ENCODE measurements at regions not wholly inside any gene's neighbourhood (a gene's known extent, or its start where the extent isn't known, plus 50 kb on each side); places are given as distances from the start of the nearest gene placed in this dataset.

- no peaks in the 10 kb centered on the region for H3K9me3 ChIP-seq (ENCODE audit: low read length)
- TF ChIP-seq CTCF (IDR thresholded peaks at IDR 0.05; ENCODE audit: low read length): no peak
- TF ChIP-seq EZH2 (IDR thresholded peaks at IDR 0.05; ENCODE audit: borderline replicate concordance, low read length): no peak
Measured at GRCh38 chr15:69662645-69663000, 210.0 kb downstream of the RPLP1 start.

GRCh38 chr15:69663441-69663840 lies 210.8 kb downstream of the RPLP1 start:
- Histone ChIP-seq H4K20me1 (ENCODE audit: insufficient read depth, low read length) (no peaks in the 10 kb centered on the region), H3K4me3 (ENCODE audit: low read depth, low read length, poor library complexity, severe bottlenecking) (no peak overlapping the region), H3K27me3 (ENCODE audit: insufficient read depth, low read length) (no peaks in the 10 kb centered on the region), H3K4me2 (ENCODE audit: low read length) (no peak overlapping the region), H2AFZ (ENCODE audit: low read length) (no peak overlapping the region), H3K9ac (ENCODE audit: low read length) (no peak overlapping the region), H3K27ac (ENCODE audit: low read depth, low read length, poor library complexity, severe bottlenecking) (no peak overlapping the region), H3F3A (ENCODE audit: insufficient read depth, low read length) (no peaks in the 10 kb centered on the region), H3K36me3 (ENCODE audit: insufficient read depth, low read length) (no peaks in the 10 kb centered on the region), H3K9me3 (ENCODE audit: low read length) (no peaks in the 10 kb centered on the region), H3K9me2 (ENCODE audit: low read depth, low read length) (no peaks in the 10 kb centered on the region), H3K79me2 (ENCODE audit: insufficient read depth, low read length) (no peaks in the 10 kb centered on the region), H3K4me1 (ENCODE audit: insufficient read depth, low read length, severe bottlenecking) (peaks cover 28% of the 10 kb centered on the region)
- no peak for TF ChIP-seq EZH2 (IDR thresholded peaks at IDR 0.05; ENCODE audit: borderline replicate concordance, low read length)
- TF ChIP-seq CTCF (IDR thresholded peaks at IDR 0.05; ENCODE audit: low read length): no peak

More at GRCh38 chr15:69662645-69663000, 210.0 kb downstream of the RPLP1 start:
- H3K4me3 ChIP-seq (ENCODE audit: low read depth, low read length, poor library complexity, severe bottlenecking): no peak overlapping the region
- H3K27ac ChIP-seq (ENCODE audit: low read depth, low read length, poor library complexity, severe bottlenecking): no peak overlapping the region
- no peaks in the 10 kb centered on the region for H3K27me3 ChIP-seq (ENCODE audit: insufficient read depth, low read length)
- no peaks in the 10 kb centered on the region for H3K79me2 ChIP-seq (ENCODE audit: insufficient read depth, low read length)
- no peaks in the 10 kb centered on the region for H3F3A ChIP-seq (ENCODE audit: insufficient read depth, low read length)
- H3K9ac ChIP-seq (ENCODE audit: low read length): no peak overlapping the region
- no peaks in the 10 kb centered on the region for H3K9me2 ChIP-seq (ENCODE audit: low read depth, low read length)
- peaks cover 21% of the 10 kb centered on the region for H3K4me1 ChIP-seq (ENCODE audit: insufficient read depth, low read length, severe bottlenecking)
- H4K20me1 ChIP-seq (ENCODE audit: insufficient read depth, low read length): no peaks in the 10 kb centered on the region
- no peaks in the 10 kb centered on the region for H3K36me3 ChIP-seq (ENCODE audit: insufficient read depth, low read length)
- no peak overlapping the region for H3K4me2 ChIP-seq (ENCODE audit: low read length)
- no peak overlapping the region for H2AFZ ChIP-seq (ENCODE audit: low read length)

GRCh38 chr15:69663982-69664381 lies 211.4 kb downstream of the RPLP1 start:
- H3K27me3 ChIP-seq (ENCODE audit: insufficient read depth, low read length): no peaks in the 10 kb centered on the region
- no peaks in the 10 kb centered on the region for H3K36me3 ChIP-seq (ENCODE audit: insufficient read depth, low read length)
- TF ChIP-seq CTCF (IDR thresholded peaks at IDR 0.05; ENCODE audit: low read length) (no peak), EZH2 (IDR thresholded peaks at IDR 0.05; ENCODE audit: borderline replicate concordance, low read length) (no peak)
- no peaks in the 10 kb centered on the region for H3K9me2 ChIP-seq (ENCODE audit: low read depth, low read length)
- no peak overlapping the region for H3K27ac ChIP-seq (ENCODE audit: low read depth, low read length, poor library complexity, severe bottlenecking)
- H3K4me1 ChIP-seq (ENCODE audit: insufficient read depth, low read length, severe bottlenecking): peaks cover 33% of the 10 kb centered on the region
- no peaks in the 10 kb centered on the region for H3F3A ChIP-seq (ENCODE audit: insufficient read depth, low read length)
- no peak overlapping the region for H3K4me3 ChIP-seq (ENCODE audit: low read depth, low read length, poor library complexity, severe bottlenecking)
- H3K79me2 ChIP-seq (ENCODE audit: insufficient read depth, low read length): no peaks in the 10 kb centered on the region
- H2AFZ ChIP-seq (ENCODE audit: low read length): no peak overlapping the region
- H3K9me3 ChIP-seq (ENCODE audit: low read length): no peaks in the 10 kb centered on the region
- no peak overlapping the region for H3K9ac ChIP-seq (ENCODE audit: low read length)
- H4K20me1 ChIP-seq (ENCODE audit: insufficient read depth, low read length): no peaks in the 10 kb centered on the region
- no peak overlapping the region for H3K4me2 ChIP-seq (ENCODE audit: low read length)
